HG02885 (cell line): ENCODE measurements at regions not wholly inside any gene's neighbourhood (a gene's known extent, or its start where the extent isn't known, plus 50 kb on each side); places are given as distances from the start of the nearest gene placed in this dataset.
"Not testable (repeated sequence)": the region's sequence is repeated elsewhere in the genome, so short reads cannot be mapped to it uniquely, and the experiment has no call there.

Experiments used
- ATAC-seq: cut with Tn5 transposase; IDR thresholded peaks from one replicate; pipeline ENCODE4 v1.9.1; 2021; ENCODE audit warnings: mild to moderate bottlenecking; ENCODE audit not compliant: unreplicated experiment, poor library complexity

DNA sequence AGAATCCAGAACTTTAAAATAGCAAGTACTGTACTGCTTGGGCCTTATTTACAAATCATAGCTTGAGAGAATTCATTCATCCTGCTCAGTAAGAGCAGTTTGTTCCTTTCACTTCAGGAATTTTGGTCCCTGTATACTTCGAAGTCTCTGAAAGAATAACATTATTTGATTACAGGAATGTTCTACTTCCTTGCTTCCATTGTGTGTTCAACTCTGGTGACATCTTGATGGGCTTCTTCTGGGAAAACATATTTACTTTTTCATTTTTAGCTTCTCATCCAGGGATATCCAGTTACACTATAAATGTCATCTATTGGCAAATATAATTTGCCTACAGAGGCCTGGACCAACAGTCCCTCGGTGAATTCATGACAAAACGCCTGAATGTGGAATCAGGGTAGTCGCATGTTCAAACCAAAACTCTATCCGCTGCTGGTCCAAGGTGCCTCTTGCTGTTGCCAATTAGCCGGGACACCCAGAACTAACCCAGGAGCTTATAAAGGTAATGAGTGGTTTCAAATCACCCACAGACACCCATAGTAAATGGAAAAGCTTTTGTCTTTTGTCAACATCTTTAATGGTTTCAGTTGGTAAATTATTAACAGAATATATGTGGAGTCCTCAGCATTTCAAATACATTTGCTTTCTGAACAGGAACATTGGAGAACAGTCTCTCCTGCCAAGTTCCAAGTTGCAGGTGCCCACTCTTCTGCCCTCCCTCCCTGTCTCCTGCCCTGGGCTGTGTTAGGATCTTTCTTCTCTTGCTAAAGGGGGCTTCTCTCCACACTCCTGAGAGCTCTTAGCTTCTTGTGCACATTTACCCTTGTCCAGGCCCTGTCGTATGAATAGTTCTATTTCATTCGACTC is 162.5 kb upstream of the CITED2 start:
- ATAC-seq = no peak

DNA sequence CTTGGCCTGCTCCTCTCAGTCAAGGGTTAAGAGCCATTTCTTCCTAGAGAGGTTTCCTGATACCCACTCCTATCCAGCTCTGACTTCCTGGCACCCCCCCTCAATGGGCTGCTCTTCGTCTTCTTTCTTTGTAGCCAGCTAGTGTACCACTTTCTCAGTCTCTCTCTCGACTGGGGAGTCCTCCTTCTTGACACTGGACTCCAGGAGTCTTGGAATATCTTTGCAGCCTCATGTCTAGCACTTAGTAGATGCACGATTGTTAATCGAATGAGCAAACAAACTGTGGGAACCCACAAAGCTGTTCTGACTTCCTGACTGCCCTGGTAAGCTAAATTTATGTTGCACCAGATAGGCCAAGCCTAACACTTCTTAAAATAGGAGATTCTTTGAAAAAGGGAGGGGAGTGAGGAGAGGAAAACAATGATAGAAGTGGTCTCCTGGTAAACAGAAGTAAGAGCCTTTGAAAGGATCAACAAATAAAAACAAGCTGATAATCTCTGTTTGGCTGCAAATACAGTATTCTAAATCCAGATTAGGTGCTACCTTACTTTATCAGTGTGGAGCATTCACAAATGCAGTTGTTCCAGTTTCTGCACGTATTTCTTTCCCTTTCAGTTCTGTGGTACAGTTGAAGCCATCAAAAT is 160.1 kb upstream of the CITED2 start:
- peak; percentile 51 for ATAC-seq

GRCh38 chr6:139533573-139534471 is 159.4 kb upstream of the CITED2 start:
- peak; percentile 21 for ATAC-seq

- no peak for ATAC-seq
These were observed 158.7 kb upstream of the CITED2 start for GRCh38 chr6:139533171-139533570.

DNA sequence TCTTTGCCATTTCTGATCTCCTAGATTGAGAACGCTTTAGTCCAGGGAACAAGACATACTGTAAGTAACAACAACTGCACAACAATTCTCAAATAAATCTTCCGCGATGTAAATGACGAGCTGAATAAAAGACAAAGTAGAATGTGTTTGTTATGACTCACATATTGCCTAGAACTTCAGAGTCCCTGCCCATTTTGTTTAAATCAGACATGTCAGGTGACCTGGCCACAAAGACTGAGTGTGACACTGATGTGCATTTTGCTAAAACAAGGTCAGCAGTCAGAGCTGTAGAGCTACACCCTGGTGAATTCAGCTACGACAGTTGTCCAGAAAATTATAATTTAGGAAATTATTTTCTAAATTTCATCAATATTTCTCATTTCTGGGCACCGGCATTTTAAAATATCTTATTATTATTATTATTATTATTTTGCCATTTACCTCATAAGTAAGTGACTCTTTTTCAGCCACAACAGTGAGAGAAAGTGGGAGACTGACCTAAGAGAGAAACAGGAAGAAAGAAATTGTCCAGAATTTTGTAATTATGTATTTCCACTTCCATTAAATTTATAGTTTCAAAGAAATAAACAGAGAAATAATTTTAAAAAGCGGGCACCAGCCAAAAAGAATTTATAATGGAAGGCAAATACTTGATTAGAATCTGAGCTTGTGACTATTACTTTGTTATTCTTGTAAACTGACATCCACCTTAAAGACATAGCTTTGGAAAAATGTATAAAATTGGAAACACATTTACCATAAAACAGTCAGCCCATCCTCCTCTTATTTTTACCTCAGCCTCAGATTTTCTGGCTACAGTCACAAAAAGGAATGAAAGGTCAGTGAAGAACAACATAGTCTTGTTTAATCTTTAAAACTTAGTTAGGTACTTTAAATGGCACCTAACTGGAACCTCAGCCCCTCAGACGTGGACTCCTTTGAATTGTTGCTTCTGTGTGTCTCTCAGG is 157.0 kb upstream of the CITED2 start:
- no peak for ATAC-seq

- ATAC-seq = no peak
These were observed 156.1 kb upstream of the CITED2 start for GRCh38 chr6:139530561-139530960.

DNA sequence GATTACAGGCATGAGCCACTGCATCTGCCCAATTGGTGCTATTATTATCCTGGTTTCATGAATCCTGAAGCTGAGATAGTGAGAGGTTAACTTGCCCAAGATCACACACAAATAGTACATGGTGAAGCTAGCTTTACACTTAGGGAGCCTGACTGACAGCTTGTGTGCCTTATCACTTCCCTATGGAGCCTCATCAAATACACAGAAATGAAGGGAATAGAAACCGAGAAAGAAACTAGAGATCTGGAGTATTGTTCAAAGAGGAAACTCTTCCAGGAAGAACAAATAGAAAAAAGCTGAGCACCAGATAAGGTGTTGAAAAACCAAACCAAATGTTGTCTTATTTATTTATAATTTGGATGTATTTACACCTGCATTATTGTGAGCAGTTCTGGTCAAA is 155.0 kb upstream of the CITED2 start:
- ATAC-seq = no peak

GRCh38 chr6:139528471-139528870 is 154.0 kb upstream of the CITED2 start:
- no peak for ATAC-seq

GRCh38 chr6:139525415-139525814 is 151.0 kb upstream of the CITED2 start:
- no peak for ATAC-seq

DNA sequence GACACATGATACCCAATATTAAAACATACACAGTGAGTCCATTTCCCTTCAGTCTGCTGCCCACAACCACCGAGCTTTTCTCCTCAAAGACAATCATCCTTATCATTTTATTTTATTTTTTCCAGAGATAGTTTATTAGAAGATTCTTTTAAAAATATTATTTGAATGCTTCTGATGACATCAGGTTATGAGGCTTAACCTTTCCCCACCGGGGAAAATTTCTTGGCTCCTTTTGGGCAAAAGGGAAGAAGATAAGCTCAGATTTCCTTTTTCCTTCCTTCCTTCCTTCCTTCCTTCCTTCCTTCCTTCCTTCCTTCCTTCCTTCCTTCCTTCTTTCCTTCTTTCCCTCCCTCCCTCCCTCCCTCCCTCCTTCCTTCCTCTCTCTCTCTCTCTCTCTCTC is 149.5 kb upstream of the CITED2 start:
- ATAC-seq = no peak

DNA sequence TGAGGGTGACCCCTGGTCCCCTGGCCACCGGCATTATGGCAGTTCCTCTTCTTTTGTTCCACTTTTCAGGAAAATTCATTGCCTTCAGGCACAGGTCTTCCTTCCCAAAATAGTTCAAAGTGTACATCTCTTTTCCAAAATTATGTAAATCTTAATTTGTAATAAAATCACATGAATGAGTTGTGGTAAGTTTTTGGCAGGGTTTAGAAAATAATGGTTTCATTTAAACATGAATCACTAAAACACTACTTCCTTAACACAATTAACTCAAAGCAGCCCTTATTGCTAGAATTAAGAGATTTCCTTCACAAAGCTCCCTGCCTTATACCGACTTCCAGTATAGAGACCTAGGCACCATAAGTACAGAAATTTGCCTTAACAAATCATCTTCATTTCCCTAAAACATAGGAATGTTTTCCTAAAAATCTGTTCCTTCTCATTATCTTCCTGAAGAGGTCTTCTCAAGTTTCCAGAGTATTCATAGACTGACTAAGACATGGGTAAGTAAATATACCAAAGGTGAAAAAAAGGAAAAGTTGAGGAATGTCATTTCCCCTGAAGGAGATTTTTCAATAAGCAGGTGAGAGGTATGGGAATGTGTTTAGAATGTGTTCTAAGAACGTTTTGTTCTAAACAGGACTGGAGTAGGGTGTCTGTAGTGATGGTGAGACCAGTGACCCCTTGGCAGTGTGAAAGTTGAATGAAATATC is 148.2 kb upstream of the CITED2 start:
- ATAC-seq = no peak

DNA sequence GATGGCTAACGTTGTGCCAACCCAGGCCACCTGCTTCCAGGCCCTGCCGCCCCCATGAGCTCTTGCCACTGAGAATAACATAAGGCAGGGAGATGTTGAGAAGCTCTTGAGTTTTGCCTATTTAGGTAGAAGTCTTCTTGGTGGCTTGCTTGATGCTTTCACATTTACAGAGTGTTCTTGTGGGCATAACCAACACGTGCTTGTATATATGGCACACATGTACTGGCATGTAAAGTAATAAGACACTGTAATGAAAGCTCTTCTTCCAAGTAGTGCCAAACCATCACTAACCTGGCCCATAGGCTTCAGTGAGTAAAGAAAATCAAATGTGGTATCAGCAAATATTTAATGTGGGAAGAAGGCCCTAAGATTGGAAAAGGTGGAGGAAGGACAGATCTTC is 146.9 kb upstream of the CITED2 start:
- ATAC-seq = no peak

- ATAC-seq = no peak
These were observed 145.9 kb upstream of the CITED2 start for GRCh38 chr6:139520321-139520768.

DNA sequence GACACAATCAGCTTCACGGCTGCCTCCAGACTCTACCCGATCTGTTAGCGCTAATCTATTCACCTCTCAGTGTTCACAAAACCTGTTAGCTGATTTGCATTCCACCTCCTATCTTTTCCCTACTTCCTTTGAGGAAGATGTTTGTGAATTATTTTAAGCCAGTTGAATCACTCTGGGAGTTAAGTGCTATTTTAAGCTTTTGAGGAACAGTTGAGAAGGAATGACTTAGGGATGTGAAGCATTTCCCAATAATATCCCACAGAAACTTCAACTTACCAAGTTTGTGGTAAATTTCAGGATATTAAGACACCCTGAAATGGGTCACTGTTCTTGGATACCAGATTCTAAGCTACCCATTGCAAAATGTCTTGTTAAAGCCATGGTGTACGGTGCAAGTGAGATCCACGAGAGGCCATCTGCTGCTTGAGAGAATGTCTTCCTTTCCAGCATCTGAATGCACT is 145.2 kb upstream of the CITED2 start:
- ATAC-seq = no peak

DNA sequence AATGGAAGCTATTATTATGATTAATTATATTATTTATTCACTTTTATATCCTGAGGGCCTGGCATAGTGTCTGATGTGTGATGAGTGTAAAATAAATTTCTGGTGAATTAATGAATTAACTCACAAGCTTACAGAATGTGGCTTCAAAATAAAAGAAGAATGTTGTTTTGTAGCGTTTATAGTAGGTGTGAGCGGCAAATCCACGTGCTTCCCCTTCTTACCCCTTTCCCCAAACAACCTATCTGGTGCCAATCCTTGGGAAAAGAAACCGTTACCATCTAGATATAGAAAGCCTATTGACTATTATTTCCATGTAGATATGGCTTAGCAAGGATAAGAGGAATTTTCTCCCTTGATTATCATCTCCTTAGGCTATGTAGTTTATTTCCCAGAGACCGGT is 144.6 kb upstream of the CITED2 start:
- no peak for ATAC-seq

- ATAC-seq = no peak
These were observed 144.2 kb upstream of the CITED2 start for GRCh38 chr6:139518556-139519091.

- not testable (repeated sequence) for ATAC-seq
These were observed 143.6 kb upstream of the CITED2 start for GRCh38 chr6:139517998-139518555.

DNA sequence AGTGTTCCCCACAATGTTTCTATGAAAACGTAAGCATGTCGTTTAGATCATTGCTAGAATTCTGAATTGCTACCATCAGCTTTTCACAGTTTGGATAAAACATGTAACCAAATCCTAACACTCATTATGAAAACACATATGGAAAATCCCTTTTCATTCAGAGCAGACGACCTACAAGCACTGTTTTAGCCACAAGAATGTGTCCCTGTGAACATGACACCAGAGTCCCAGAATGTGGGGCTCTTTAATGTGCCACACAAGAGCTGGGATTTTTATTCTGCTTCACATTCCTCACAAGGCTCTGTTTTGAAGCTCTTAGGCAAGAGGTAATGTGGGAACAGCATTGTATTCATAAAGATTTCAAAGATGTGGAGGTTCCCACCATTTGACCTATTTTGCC is 141.1 kb upstream of the CITED2 start:
- peak; percentile 75 for ATAC-seq
